HUDEP-2 (cell line): ENCODE measurements at regions not wholly inside any gene's neighbourhood (a gene's known extent, or its start where the extent isn't known, plus 50 kb on each side); places are given as distances from the start of the nearest gene placed in this dataset.

ENCODE experiments used
- DNase-seq, 76 experiments: peaks; one replicate each; lab custom pipeline; 2025; ENCODE audit not compliant: unreplicated experiment in 76 of 76; lab: John Stamatoyannopoulos, UW

DNA sequence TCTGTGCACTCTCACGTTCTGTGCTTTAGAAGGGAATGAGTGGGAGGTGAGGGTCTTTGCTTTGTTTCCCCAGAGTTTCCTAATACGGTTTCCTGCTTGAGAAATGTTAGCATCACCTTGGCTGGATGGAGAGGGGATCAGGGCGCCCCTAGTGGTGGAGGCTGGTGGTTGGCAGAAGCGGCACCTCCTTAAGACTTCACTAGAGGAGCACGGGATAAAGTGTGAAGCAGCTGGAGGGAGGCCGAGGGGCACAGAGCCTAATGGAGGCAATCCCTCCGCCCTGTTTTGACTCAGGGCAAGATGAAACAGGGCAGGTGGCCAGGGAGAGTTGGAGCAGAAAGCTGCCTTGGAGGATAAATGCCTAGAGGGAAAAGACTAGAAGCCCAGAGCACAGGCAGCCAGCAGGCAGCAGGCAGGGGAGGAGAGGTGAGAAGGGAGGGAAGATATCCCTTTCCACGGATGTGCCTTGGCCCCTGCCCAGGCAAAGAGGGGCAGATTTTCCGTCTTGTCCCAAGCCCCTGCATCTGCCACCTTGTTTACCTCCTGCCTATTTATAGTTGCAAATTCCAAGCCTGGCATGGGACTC is 56.0 kb upstream of the BTRC start:
- peak in 51 of 76 experiments; percentile 2 to 72 (median 40) for DNase-seq

DNA sequence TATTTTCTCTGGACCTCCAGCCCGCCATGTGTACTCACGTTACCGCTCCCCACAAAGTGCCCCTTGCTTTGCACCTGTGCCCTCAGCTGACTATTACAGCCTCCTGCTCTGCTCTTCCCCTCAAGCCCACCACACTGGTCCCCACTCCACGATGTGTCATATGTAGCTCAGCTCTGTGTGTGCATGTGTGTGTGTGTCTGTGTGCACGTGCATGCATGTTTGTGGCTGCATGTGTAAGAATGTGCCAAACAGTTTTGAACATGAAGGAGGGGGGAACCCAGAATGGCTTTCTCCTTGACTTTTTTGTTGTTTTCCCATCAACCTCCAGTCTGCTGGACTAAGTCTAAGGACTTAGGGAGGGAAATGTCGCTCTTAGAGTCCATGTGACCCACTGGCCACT is 54.8 kb upstream of the BTRC start:
- no peak for DNase-seq

DNA sequence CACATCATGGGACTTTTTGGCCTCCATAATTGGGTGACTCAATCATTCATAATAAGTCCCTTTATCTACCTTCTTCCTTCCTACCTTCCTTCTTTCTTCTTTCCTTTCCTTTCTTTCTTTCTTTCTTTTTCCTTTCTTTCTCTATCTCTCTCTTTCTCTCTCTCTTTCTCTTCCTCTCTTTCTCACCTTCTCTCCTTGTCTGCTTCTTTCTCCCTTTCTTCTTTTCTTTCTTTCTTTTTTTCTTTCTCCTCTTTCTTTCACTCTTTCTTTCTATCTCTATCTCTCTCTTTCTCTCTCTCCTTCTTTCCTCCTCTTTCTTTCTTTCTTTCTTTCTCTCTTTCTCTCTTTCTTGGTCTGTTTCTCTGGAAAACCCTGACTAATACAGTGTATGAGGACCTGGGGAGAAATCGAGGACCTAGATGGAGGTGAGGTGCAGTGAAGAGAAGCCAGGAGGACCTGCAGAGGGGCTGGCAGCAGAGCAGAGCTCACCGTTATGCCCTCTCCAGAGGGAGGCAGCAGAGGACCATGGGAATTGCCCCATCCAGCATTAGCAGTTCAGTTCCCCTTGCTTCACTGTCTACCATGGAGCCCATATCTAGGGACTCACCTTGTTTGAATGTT is 52.7 kb upstream of the BTRC start:
- peak in 61 of 76 experiments; percentile 3 to 79 (median 44) for DNase-seq

DNA sequence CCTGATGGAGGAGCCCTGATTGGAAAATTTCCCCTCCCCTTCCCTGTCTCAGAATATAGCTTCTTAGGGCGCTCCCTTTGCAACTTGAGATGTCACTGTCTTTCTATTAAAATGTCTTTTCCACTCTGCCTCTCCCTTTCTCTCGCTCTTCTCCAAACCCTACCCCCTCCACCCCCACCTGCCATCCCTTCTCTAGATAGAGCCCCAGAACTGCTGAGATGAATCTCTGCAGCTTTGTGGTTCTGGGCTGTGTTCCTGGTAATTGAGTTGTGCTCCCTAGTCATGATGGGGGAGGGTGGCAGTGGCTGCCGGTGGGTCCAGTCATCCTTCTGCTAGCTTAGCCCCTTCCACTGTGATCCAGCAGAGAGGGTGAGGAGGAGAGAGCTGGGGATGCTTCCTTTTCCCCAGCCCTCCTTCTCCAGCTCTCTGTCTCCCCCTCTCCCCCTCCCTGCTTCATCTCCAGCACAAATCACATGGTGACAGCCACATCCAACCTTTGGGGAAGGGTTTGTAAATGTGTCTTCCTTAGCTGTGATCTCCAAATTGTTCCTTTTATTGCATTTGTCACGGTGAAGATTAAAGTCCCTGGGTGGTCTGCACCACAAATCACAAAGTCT is 50.8 kb upstream of the BTRC start:
- no peak for DNase-seq
